HL-60 (cell line): ENCODE measurements at regions not wholly inside any gene's neighbourhood (a gene's known extent, or its start where the extent isn't known, plus 50 kb on each side); places are given as distances from the start of the nearest gene placed in this dataset.

Experiments used
- CTCF ChIP-seq: IDR thresholded peaks from one replicate; pipeline ENCODE4 v1.5.1; 2011; ENCODE audit warnings: low read length, control low read depth, inconsistent platforms; ENCODE audit not compliant: insufficient read depth
- POLR2AphosphoS5 ChIP-seq: IDR thresholded peaks from 2 replicates; pipeline ENCODE4 v1.6.1; 2012; ENCODE audit warnings: low read depth

- no peak for TF ChIP-seq CTCF
- TF ChIP-seq POLR2AphosphoS5: no peak
These were observed 69.4 kb upstream of the PIP4K2A start for GRCh38 chr10:22783807-22784206.
